Right lobe of liver (tissue), 4 donors: ENCODE measurements at regions not wholly inside any gene's neighbourhood (a gene's known extent, or its start where the extent isn't known, plus 50 kb on each side); places are given as distances from the start of the nearest gene placed in this dataset.

Source experiments
- CTCF ChIP-seq, 4 donors: fragments of 200-600 bp in 3 of 4; fragments of 450-650 bp in 1 of 4; IDR thresholded peaks; one replicate each; pipeline versions ENCODE4 v1.5.1 to v1.8.0; 2016 to 2022; ENCODE audit warnings: antibody characterized with exemption in 4 of 4, mild to moderate bottlenecking in 2 of 4
- POLR2A ChIP-seq: fragments of 450-650 bp; IDR thresholded peaks from one replicate; pipeline ENCODE4 v1.6.1; 2017; ENCODE audit warnings: antibody characterized with exemption, mild to moderate bottlenecking
- donor health status: DM: no; HTN: no; CAD: no.
- donor health status: DM: no; HTN: no; CAD: no.
- donor health status: DM: no; HTN: yes; CAD: no.

- no peak for TF ChIP-seq CTCF (IDR thresholded peaks at IDR 0.05)
- no peak for TF ChIP-seq POLR2A
These were observed 90.1 kb upstream of the GSE1 start for GRCh38 chr16:85522842-85523601.
